HG03521 (cell line): ENCODE measurements at regions not wholly inside any gene's neighbourhood (a gene's known extent, or its start where the extent isn't known, plus 50 kb on each side); places are given as distances from the start of the nearest gene placed in this dataset.

Experiments
- ATAC-seq: cut with Tn5 transposase; IDR thresholded peaks from one replicate; pipeline ENCODE4 v1.9.1; 2021; ENCODE audit warnings: mild to moderate bottlenecking, moderate library complexity; ENCODE audit not compliant: unreplicated experiment

- ATAC-seq, result no peak
These were observed 408.3 kb downstream of the AACS start for GRCh38 chr12:125473501-125473900.

GRCh38 chr12:125487336-125487735, 422.1 kb downstream of the AACS start:
- ATAC-seq, result no peak

GRCh38 chr12:125491553-125491952, 426.3 kb downstream of the AACS start:
- no peak for ATAC-seq

- no peak for ATAC-seq
These were observed 427.4 kb downstream of the AACS start for GRCh38 chr12:125492354-125493270.

- ATAC-seq, result no peak
These were observed 428.6 kb downstream of the AACS start for GRCh38 chr12:125493704-125494308.

GRCh38 chr12:125503128-125503527, 437.9 kb downstream of the AACS start:
- ATAC-seq, result no peak

GRCh38 chr12:125509195-125509594, 444.0 kb downstream of the AACS start:
- no peak for ATAC-seq

GRCh38 chr12:125512541-125513298, 447.5 kb downstream of the AACS start:
- no peak for ATAC-seq

- no peak for ATAC-seq
These were observed 450.7 kb downstream of the AACS start for GRCh38 chr12:125515887-125516286.

- no peak for ATAC-seq
These were observed 452.8 kb downstream of the AACS start for GRCh38 chr12:125518074-125518473.

- no peak for ATAC-seq
These were observed 453.9 kb downstream of the AACS start for GRCh38 chr12:125519026-125519651.

- ATAC-seq, result no peak
These were observed 460.6 kb downstream of the AACS start for GRCh38 chr12:125525879-125526278.

- no peak for ATAC-seq
These were observed 463.0 kb downstream of the AACS start for GRCh38 chr12:125528281-125528680.

GRCh38 chr12:125530201-125530600, 465.0 kb downstream of the AACS start:
- ATAC-seq, result no peak

GRCh38 chr12:125530876-125531275, 465.6 kb downstream of the AACS start:
- no peak for ATAC-seq

GRCh38 chr12:125531574-125531973, 466.3 kb downstream of the AACS start:
- ATAC-seq, result no peak

- no peak for ATAC-seq
These were observed 468.3 kb downstream of the AACS start for GRCh38 chr12:125533434-125534029.

- ATAC-seq, result no peak
These were observed 473.4 kb downstream of the AACS start for GRCh38 chr12:125538401-125539199.

GRCh38 chr12:125540580-125541204, 475.5 kb downstream of the AACS start:
- ATAC-seq, result no peak
